ENCODE measurements at regions not wholly inside any gene's neighbourhood (a gene's known extent, or its start where the extent isn't known, plus 50 kb on each side); places are given as distances from the start of the nearest gene placed in this dataset.
"Not testable (repeated sequence)": the region's sequence is repeated elsewhere in the genome, so short reads cannot be mapped to it uniquely, and the experiment has no call there.

- no peak for DNase-seq (ENCODE audit: low spot score)
Observed at GRCh38 chr14:84891404-84891803, 638.5 kb upstream of the FLRT2 start.

DNA sequence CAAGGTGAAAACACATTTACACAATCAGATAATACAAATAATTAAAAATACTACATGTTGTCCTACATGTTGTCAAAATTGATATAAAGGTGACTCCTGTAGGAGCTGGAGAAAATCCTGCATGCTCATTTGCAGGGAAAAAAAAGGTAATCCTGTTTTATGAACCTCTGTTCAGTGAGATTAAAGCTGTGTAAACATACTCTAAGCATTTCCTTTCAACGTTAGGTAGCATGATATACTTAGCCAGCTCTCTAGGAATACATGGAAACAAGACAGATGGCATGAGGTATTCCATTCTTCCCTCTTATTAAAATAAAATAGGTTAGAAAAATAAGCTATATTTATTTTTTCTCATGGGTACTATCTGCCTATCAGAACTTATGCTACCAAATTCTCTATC, 635.7 kb upstream of the FLRT2 start:
- DNase-seq (ENCODE audit: low spot score) = no peak

- DNase-seq (ENCODE audit: low spot score) = no peak
Observed at GRCh38 chr14:84922370-84922769, 607.6 kb upstream of the FLRT2 start.

DNA sequence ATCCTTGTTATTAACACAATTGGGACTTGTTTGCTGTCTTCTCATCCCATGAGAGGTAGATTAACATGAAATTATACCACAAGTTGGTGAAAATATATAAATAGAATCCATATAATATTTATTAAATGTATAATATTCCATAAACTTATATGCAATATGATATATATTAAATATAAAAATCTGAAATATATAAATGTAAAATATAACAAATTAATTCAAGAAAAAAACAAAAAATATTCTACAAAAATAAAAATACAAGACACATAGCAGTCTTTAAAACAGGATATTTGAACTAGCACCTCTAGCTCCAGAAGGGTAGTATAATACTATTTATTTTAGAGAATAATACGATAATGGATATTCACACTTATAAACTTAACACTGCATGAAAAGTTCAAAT, 603.3 kb upstream of the FLRT2 start:
- no peak for DNase-seq (ENCODE audit: low spot score)

DNA sequence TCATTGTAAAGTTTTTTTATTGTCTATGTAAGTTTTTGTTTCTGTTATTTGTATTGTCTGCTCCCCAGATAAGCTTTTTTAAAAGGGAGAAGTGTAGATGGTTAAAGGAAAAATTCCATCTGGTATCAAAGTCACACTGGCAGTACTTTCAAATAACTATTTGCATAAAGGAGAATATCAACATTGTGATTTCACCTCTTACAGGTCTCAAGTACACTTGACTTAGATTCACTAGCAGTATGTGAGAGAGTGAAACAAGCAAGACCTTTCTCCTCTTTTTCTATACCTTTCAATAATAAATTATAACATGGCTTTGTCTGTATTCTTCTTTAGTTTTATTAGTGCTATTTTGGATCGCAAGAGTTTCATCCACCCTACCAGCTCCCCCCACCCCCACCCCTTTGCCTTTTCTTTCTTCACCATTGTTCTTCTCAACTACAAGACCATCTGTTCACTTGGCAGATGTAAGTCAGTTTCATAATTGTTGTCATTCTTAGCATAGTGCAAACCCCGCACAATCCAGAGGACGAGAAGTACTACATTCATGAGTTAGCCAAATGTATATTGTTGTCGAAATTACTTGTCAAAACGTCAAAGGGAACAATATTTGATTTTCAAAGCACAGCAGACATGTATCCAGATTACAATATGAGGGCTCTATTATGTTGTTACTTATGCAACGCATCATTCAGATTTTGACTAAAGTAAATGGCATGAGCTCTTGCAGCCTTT, 602.7 kb upstream of the FLRT2 start:
- DNase-seq (ENCODE audit: low spot score) = no peak

DNA sequence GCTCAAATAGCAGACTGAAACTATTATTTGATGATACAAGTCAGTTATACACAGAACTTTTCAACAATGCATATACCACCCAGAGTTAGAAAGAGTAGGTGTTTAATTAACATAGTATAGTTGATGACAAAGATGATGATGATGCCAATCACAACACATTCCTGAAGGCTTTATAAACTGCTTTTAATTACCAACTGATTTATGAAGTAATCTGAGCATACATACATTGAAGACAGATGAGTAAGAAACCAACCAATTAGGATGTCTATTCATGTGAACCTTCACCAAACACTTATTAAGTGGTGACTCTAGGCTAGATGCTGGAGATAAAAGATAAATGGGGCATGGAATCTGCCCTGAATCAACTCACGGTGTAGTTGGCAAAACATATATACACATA, 600.9 kb upstream of the FLRT2 start:
- no peak for DNase-seq (ENCODE audit: low spot score)

- no peak for DNase-seq (ENCODE audit: low spot score)
Observed at GRCh38 chr14:84929834-84930233, 600.1 kb upstream of the FLRT2 start.

- no peak for DNase-seq (ENCODE audit: low spot score)
Observed at GRCh38 chr14:84937016-84937415, 592.9 kb upstream of the FLRT2 start.

- no peak for DNase-seq (ENCODE audit: low spot score)
Observed at GRCh38 chr14:84937449-84937848, 592.5 kb upstream of the FLRT2 start.

DNA sequence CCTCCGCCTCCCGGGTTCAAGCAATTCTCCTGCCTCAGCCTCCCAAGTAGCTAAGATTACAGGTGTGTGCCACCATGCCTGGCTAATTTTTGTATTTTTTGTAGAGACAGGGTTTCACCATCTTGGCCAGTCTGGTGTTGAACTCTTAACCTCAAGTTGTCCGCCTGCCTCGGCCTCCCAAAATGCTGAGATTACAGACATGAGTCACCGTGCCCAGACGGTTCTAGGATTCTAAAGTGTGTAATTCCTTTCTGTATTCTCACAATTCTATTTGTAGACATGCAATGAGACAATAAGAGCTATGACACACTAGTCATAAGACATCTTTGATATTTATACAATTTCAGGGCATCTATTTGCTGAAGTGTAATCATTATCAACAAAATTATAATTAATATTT, 585.0 kb upstream of the FLRT2 start:
- not testable (repeated sequence) for DNase-seq (ENCODE audit: low spot score)

DNA sequence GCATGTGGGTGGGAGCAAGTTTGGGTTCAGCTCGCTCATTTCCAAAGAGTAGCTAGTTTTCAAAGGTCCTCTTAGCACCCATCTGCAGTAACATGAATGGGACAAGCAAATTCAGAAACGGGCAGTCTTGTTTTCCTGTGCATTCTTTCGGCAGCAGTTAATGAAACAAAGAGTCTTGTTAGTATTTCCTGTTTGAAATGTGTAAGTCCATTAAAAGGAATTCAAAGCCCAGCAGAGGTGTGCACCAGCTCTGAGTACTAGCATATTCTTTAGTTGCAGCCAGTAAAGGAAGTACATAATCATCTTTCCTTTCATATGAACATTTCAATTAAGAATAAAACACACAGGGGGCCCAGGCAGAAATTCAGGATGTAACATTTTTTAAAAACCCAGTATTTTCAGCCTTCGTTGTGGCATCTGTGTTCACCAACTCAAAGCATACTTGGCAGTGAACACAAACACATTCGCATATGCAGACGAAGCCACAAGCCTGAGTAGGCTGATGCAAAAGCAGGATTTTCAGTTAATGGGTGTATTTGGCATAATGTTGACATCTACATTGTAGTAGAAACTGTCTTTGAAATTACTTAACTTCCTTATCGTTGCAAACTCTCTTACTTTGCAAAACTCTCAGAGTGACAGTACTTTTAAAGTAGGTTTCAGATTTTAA, 570.0 kb upstream of the FLRT2 start:
- DNase-seq (ENCODE audit: low spot score) = no peak

GRCh38 chr14:84961637-84962036, 568.3 kb upstream of the FLRT2 start:
- DNase-seq (ENCODE audit: low spot score) = peak; percentile 35

- no peak for DNase-seq (ENCODE audit: low spot score)
Observed at GRCh38 chr14:84963518-84963917, 566.4 kb upstream of the FLRT2 start.

DNA sequence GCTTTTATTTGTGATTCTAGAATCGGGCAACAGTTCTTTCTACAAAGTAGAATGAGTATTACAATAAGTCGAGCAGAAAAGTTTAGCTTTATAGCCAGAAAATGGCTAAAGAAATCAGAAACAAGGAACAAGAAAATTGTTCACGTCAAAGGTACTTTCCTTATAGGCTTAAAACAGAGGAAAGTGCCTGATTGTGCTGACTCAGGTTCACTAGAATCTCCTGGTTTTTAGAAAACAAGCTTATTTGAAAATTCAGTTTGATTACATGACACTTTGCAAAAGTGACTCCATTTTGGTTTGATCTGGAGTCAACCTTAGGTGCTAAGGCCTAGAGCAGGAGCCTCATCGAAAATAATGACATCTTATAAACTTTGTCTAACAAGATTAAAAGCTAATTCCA, 564.7 kb upstream of the FLRT2 start:
- DNase-seq (ENCODE audit: low spot score) = no peak

DNA sequence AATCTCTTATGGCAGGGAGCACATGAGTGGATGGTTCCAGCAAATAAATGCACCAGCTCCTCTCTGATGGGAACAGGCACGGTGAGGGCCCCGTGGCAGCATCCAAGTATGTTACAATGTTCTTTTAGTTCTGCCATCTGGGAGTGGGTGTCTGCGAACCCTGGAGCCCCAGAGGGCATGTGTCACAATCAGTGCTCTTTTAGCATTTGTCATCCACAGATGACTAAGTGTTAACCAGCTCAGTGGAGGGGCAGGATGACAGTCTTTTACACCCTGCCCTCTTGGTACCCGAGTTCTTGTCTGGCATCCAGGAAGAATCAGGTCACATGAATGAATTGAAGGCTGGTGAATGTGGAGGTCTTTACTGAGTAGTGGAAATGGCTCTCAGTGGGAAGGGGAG, 560.4 kb upstream of the FLRT2 start:
- DNase-seq (ENCODE audit: low spot score) = no peak

GRCh38 chr14:84975241-84975902, 554.6 kb upstream of the FLRT2 start:
- DNase-seq (ENCODE audit: low spot score) = no peak

DNA sequence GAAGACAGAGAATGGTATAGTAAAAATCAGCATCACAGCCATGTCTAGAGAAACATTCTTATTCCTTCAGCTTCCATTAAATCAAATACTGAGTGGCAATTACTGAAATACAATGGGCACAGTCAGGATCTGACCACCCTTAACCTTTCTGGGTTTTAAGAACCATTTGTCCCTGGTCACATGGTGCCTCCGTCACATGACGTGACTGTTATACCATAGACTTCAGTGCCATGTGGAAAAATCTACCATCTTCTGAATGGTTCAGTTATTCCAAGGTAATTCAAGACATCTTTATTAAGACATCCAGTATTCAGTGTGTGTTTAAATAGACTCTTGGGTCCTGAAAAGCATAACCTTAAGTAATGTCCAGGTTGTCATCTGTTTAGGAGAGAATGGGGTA, 553.1 kb upstream of the FLRT2 start:
- DNase-seq (ENCODE audit: low spot score) = no peak

DNA sequence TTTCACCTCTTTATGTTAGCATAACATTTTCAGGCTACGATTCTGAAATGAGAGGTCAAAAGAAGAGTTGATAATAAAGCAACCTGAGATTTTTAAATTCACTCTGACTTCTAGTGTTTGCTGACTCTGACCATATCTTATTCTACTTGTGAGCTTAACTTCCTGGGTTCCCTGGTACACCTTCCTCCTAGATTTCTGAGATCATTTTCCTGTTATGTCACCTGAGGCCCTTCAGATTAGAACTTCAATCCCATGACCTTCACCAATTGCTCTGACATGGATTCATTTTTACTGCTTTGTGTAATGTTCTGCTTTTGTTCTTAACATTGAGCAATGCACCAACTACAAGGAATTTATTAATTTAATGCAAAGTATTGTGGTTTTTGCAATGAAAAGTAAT, 542.9 kb upstream of the FLRT2 start:
- DNase-seq (ENCODE audit: low spot score) = no peak

DNA sequence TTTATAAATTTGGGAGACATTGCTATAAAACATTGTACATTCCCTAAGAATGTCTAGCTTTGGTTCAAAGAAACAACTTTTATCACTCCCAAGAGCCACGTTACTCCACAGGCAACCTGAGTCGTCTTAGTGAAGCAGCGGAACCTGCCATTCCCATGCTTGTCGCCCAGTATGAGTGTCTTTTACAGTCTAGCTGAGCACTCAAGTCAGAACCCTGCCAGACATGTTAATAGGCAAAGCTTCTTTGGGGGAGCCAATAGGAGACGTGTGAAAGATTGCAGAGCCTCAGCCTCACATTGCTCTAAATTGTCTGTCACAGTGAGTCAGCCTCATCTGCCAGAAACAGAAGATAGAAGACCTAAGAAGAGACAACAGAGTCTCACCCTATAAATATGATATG, 541.6 kb upstream of the FLRT2 start:
- no peak for DNase-seq (ENCODE audit: low spot score)

DNA sequence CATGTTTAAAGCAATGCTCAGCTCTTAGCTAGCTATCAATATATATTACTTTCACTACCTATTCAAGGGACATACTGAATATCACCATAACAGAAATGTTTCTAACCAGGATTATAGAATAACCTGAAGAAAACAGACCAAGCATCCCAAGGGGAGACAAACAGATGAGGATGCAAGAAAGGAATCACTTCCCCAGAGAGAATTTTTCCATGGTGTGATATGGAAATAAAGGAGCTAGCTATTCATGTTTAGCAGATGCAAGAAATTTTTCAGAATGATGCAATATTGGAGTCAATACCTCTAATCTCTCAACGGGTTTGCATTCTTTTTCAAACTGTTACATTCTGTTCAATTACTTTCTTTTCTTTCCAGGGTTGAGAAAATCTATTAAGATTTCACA, 538.9 kb upstream of the FLRT2 start:
- DNase-seq (ENCODE audit: low spot score) = no peak

- no peak for DNase-seq (ENCODE audit: low spot score)
Observed at GRCh38 chr14:84998216-84998615, 531.7 kb upstream of the FLRT2 start.

- no peak for DNase-seq (ENCODE audit: low spot score)
Observed at GRCh38 chr14:85002846-85003245, 527.1 kb upstream of the FLRT2 start.

- no peak for DNase-seq (ENCODE audit: low spot score)
Observed at GRCh38 chr14:85003805-85004204, 526.1 kb upstream of the FLRT2 start.

Data from globus pallidus (tissue), 1 donor.